H1 (cell line): ENCODE measurements at regions not wholly inside any gene's neighbourhood (a gene's known extent, or its start where the extent isn't known, plus 50 kb on each side); places are given as distances from the start of the nearest gene placed in this dataset.

Experiments
- CTCF ChIA-PET: fragments of 300-600 bp; sonication (Branson Sonifier 250); formaldehyde crosslinking; loops from one replicate; lab custom pipeline; 2021; ENCODE audit not compliant: partially characterized antibody; lab: Charles Lee
- POLR2A ChIA-PET: fragments of 300-600 bp; sonication (Branson Sonifier 250); formaldehyde crosslinking; loops from one replicate; lab custom pipeline; 2021; ENCODE audit warnings: inconsistent platforms; ENCODE audit not compliant: partially characterized antibody; lab: Charles Lee
- DNase-seq, 2 experiments: peaks; one replicate each; pipeline versions ENCODE4 v3.0.0 to v3.0.0-alpha.2; 2010 to 2022; ENCODE audit warnings: low spot score in 2 of 2, low read depth in 1 of 2, mixed read lengths in 1 of 2
- FAIRE-seq: peaks from 2 replicates; lab custom pipeline; 2011; peaks lifted over from hg19 to GRCh38; lab: Jason Lieb, UNC
- H2AFZ ChIP-seq: 2 replicates; pipeline ENCODE4 v1.8.1; 2012; ENCODE audit warnings: low read length, inconsistent platforms
- H2AK5ac ChIP-seq: 2 replicates; pipeline ENCODE4 v1.6.1; 2013; ENCODE audit warnings: low read depth, low read length
- H2BK120ac ChIP-seq: replicated peaks from 2 replicates; pipeline ENCODE3; 2013; ENCODE audit warnings: low read depth, low read length, inconsistent platforms
- H2BK12ac ChIP-seq: 2 replicates; pipeline ENCODE4 v1.6.1; 2013; ENCODE audit warnings: low read depth, low read length
- H2BK15ac ChIP-seq: 2 replicates; pipeline ENCODE4 v1.6.1; 2013; ENCODE audit warnings: low read length
- H2BK20ac ChIP-seq: 2 replicates; pipeline ENCODE4 v1.6.1; 2013; ENCODE audit warnings: low read length
- H2BK5ac ChIP-seq: 2 replicates; pipeline ENCODE4 v1.6.1; 2013; ENCODE audit warnings: low read depth, low read length
- H3K14ac ChIP-seq: 2 replicates; pipeline ENCODE4 v1.6.1; 2013; ENCODE audit warnings: inconsistent platforms; ENCODE audit not compliant: insufficient read length
- H3K18ac ChIP-seq: 2 replicates; pipeline ENCODE4 v1.6.1; 2013; ENCODE audit warnings: low read length; ENCODE audit errors: extremely low read depth
- H3K23ac ChIP-seq: 2 replicates; pipeline ENCODE4 v1.6.1; 2013; ENCODE audit warnings: inconsistent platforms; ENCODE audit not compliant: insufficient read length
- H3K23me2 ChIP-seq: 2 replicates; pipeline ENCODE4 v1.6.1; 2013; ENCODE audit warnings: low read depth, low read length
- H3K27ac ChIP-seq: 2 replicates; pipeline ENCODE4 v1.6.1; 2011; ENCODE audit warnings: low read depth, low read length, inconsistent platforms
- H3K27me3 ChIP-seq, 4 experiments: replicated peaks in 1 of 4; 1 replicate in 1 of 4; 2 replicates in 3 of 4; pipeline versions ENCODE4 v1.6.1 to v1.8.1; 2011 to 2013; ENCODE audit warnings: low read length in 3 of 4, mild to moderate bottlenecking in 3 of 4, inconsistent platforms in 2 of 4, mixed read lengths in 2 of 4, moderate library complexity in 1 of 4; ENCODE audit not compliant: control insufficient read depth in 3 of 4, insufficient read depth in 3 of 4; ENCODE audit errors: extremely low read depth in 1 of 4
- H3K36me3 ChIP-seq, 4 experiments: 2 replicates each; pipeline versions ENCODE4 v1.6.1 to v1.8.1; 2011 to 2013; ENCODE audit warnings: mild to moderate bottlenecking in 4 of 4, low read length in 3 of 4, moderate library complexity in 2 of 4, control low read depth in 1 of 4, inconsistent platforms in 1 of 4; ENCODE audit not compliant: insufficient read depth in 4 of 4, control insufficient read depth in 2 of 4
- H3K4ac ChIP-seq: replicated peaks from 2 replicates; pipeline ENCODE3; 2013; ENCODE audit warnings: low read length, low read depth, mixed read lengths, inconsistent platforms; ENCODE audit not compliant: insufficient read length
- H3K4me1 ChIP-seq, 4 experiments: replicated peaks in 1 of 4; 1 replicate in 1 of 4; 2 replicates in 3 of 4; pipeline versions ENCODE4 v1.6.1 to v1.8.1; 2011 to 2013; ENCODE audit warnings: low read length in 3 of 4, inconsistent platforms in 2 of 4, mixed read lengths in 1 of 4; ENCODE audit not compliant: insufficient read depth in 4 of 4, control insufficient read depth in 3 of 4
- H3K4me2 ChIP-seq, 2 experiments: 2 replicates each; pipeline versions ENCODE4 v1.6.1 to v1.8.1; 2011 to 2013; ENCODE audit warnings: low read depth in 2 of 2, low read length in 2 of 2, control low read depth in 1 of 2, inconsistent platforms in 1 of 2, mild to moderate bottlenecking in 1 of 2; ENCODE audit not compliant: insufficient read depth in 1 of 2
- H3K4me3 ChIP-seq, 4 experiments: fragments of 200-600, 300-600 bp in 1 of 4; sonication (generic), shearing (Covaris generic), sonication (Bioruptor Twin) in 1 of 4; 2 replicates each; pipeline versions ENCODE4 v1.5.1 to v1.8.1; 2011 to 2016; ENCODE audit warnings: low read length in 4 of 4, low read depth in 3 of 4, control low read depth in 2 of 4, inconsistent platforms in 2 of 4, mild to moderate bottlenecking in 2 of 4, mixed read lengths in 1 of 4, moderate library complexity in 1 of 4; ENCODE audit not compliant: insufficient read depth in 2 of 4; ENCODE audit errors: extremely low read depth in 1 of 4
- H3K56ac ChIP-seq: replicated peaks from 2 replicates; pipeline ENCODE3; 2013; ENCODE audit warnings: low read depth, mild to moderate bottlenecking, mixed read lengths, low read length, inconsistent platforms; ENCODE audit not compliant: insufficient read length
- H3K79me1 ChIP-seq: 2 replicates; pipeline ENCODE4 v1.6.1; 2013; ENCODE audit warnings: low read depth, low read length, control low read depth
- H3K79me2 ChIP-seq, 2 experiments: 2 replicates each; pipeline versions ENCODE4 v1.6.1 to v1.8.1; 2012 to 2013; ENCODE audit warnings: low read length in 2 of 2, mild to moderate bottlenecking in 2 of 2, inconsistent platforms in 1 of 2; ENCODE audit not compliant: insufficient read depth in 2 of 2, control insufficient read depth in 1 of 2
- H3K9ac ChIP-seq, 4 experiments: replicated peaks in 1 of 4; 1 replicate in 1 of 4; 2 replicates in 3 of 4; pipeline versions ENCODE4 v1.6.1 to v1.8.1; 2011 to 2013; ENCODE audit warnings: low read depth in 3 of 4, low read length in 3 of 4, control low read depth in 2 of 4, mild to moderate bottlenecking in 2 of 4, moderate library complexity in 2 of 4, inconsistent platforms in 1 of 4; ENCODE audit errors: extremely low read depth in 1 of 4
- H3K9me3 ChIP-seq, 2 experiments: 2 replicates each; pipeline versions ENCODE4 v1.6.1 to v1.8.1; 2012 to 2013; ENCODE audit warnings: mild to moderate bottlenecking in 2 of 2, moderate library complexity in 2 of 2, control low read depth in 1 of 2, inconsistent platforms in 1 of 2, low read depth in 1 of 2, low read length in 1 of 2, mixed read lengths in 1 of 2; ENCODE audit not compliant: insufficient read depth in 2 of 2
- H4K20me1 ChIP-seq, 2 experiments: replicated peaks in 1 of 2; 2 replicates each; pipeline versions ENCODE3 to v1.8.1; 2011 to 2013; ENCODE audit warnings: inconsistent platforms in 2 of 2, low read length in 2 of 2, mild to moderate bottlenecking in 1 of 2; ENCODE audit not compliant: insufficient read depth in 2 of 2, control insufficient read depth in 1 of 2
- H4K5ac ChIP-seq: 2 replicates; pipeline ENCODE4 v1.6.1; 2013; ENCODE audit warnings: low read length, low read depth, mixed read lengths, inconsistent platforms; ENCODE audit not compliant: insufficient read length
- H4K8ac ChIP-seq: 2 replicates; pipeline ENCODE4 v1.8.0; 2013; ENCODE audit warnings: mild to moderate bottlenecking, moderate library complexity, low read length, inconsistent platforms; ENCODE audit not compliant: insufficient read depth; ENCODE audit errors: extremely low read depth
- H4K91ac ChIP-seq: replicated peaks from 2 replicates; pipeline ENCODE3; 2013; ENCODE audit warnings: low read length, mixed read lengths, inconsistent platforms; ENCODE audit not compliant: insufficient read length
- ASH2L ChIP-seq: fragments of 200-600, 300-600 bp; sonication (generic); IDR thresholded peaks from one replicate; pipeline ENCODE4 v1.7.1; 2017; ENCODE audit warnings: low read length
- CBX8 ChIP-seq: fragments of 300-800, 300-1000 bp; sonication (generic); IDR thresholded peaks from 2 replicates; pipeline ENCODE4 v1.7.1; 2016; ENCODE audit warnings: low read depth, low read length, borderline replicate concordance
- CHD1 ChIP-seq: IDR thresholded peaks from 2 replicates; pipeline ENCODE4 v1.6.1; 2012; ENCODE audit warnings: low read depth, low read length, improper control_type of control experiment
- CREB1 ChIP-seq: IDR thresholded peaks from 2 replicates; pipeline ENCODE4 v1.6.1; 2012; ENCODE audit warnings: inconsistent platforms
- CTBP2 ChIP-seq: IDR thresholded peaks from 2 replicates; pipeline ENCODE4 v1.7.0; 2011; ENCODE audit warnings: borderline replicate concordance, mild to moderate bottlenecking, moderate library complexity, mixed read lengths, low read length; ENCODE audit not compliant: insufficient read depth, insufficient read length
- EP300 ChIP-seq, 2 experiments: IDR thresholded peaks; 1 replicate in 1 of 2; 2 replicates in 1 of 2; pipeline ENCODE4 v1.6.1; 2011 to 2012; ENCODE audit warnings: low read depth in 2 of 2, low read length in 2 of 2, mild to moderate bottlenecking in 2 of 2, borderline replicate concordance in 1 of 2, inconsistent platforms in 1 of 2, moderate library complexity in 1 of 2
- MAFK ChIP-seq: IDR thresholded peaks from 2 replicates; pipeline ENCODE4 v1.6.1; 2012; ENCODE audit warnings: low read depth, mild to moderate bottlenecking, improper control_type of control experiment, low read length
- MAX ChIP-seq: IDR thresholded peaks from 2 replicates; pipeline ENCODE4 v1.6.1; 2012; ENCODE audit warnings: inconsistent platforms
- POLR2A ChIP-seq, 2 experiments: IDR thresholded peaks; 1 replicate in 1 of 2; 2 replicates in 1 of 2; pipeline ENCODE4 v1.6.1; 2011; ENCODE audit warnings: low read depth in 2 of 2, low read length in 2 of 2, mild to moderate bottlenecking in 2 of 2; ENCODE audit errors: control extremely low read depth in 1 of 2
- TEAD4 ChIP-seq: IDR thresholded peaks from 2 replicates; pipeline ENCODE4 v1.6.1; 2012; ENCODE audit warnings: low read depth, low read length, inconsistent platforms, mixed read lengths

GRCh38 chr2:78068808-78069207 is 546.6 kb upstream of the LRRTM4 start:
- H3K18ac ChIP-seq, result no peak overlapping the region
- no peak overlapping the region for H4K91ac ChIP-seq
- no peaks in the 10 kb centered on the region for H3K79me1 ChIP-seq
- no peaks in the 10 kb centered on the region for H3K36me3 ChIP-seq
- no peaks in the 10 kb centered on the region for H3K9me3 ChIP-seq
- no peak overlapping the region for H2BK5ac ChIP-seq
- no peak overlapping the region for H3K23ac ChIP-seq
- no peak overlapping the region for H3K27ac ChIP-seq
- no peak overlapping the region for H4K5ac ChIP-seq
- no peaks in the 10 kb centered on the region for H3K27me3 ChIP-seq
- H2BK120ac ChIP-seq, result no peak overlapping the region
- no peak for DNase-seq
- no peak overlapping the region for H3K9ac ChIP-seq
- H3K4ac ChIP-seq, result no peak overlapping the region
- no peak overlapping the region for H4K8ac ChIP-seq
- ChIA-PET CTCF (no interaction called here), POLR2A (no interaction called here)
- no peak for FAIRE-seq
- H2BK20ac ChIP-seq, result no peak overlapping the region
- H2AK5ac ChIP-seq, result no peak overlapping the region
- no peak overlapping the region for H3K56ac ChIP-seq
- H4K20me1 ChIP-seq, result no peaks in the 10 kb centered on the region
- no peak overlapping the region for H3K14ac ChIP-seq
- H2BK15ac ChIP-seq, result no peak overlapping the region
- no peak overlapping the region for H2AFZ ChIP-seq
- no peaks in the 10 kb centered on the region for H3K79me2 ChIP-seq
- no peak overlapping the region for H2BK12ac ChIP-seq
- H3K4me2 ChIP-seq, result no peak overlapping the region
- H3K4me1 ChIP-seq, result no peaks in the 10 kb centered on the region
- H3K23me2 ChIP-seq, result no peaks in the 10 kb centered on the region
- no peak overlapping the region for H3K4me3 ChIP-seq
- TF ChIP-seq CTBP2, result no peak
- no peak for TF ChIP-seq ASH2L
- TF ChIP-seq CBX8, result no peak
- no peak for TF ChIP-seq POLR2A (IDR thresholded peaks at IDR 0.05; ENCODE audit: control extremely low read depth in 1 of 2, low read depth in 2 of 2, low read length in 2 of 2)
- TF ChIP-seq TEAD4, result no peak
- no peak for TF ChIP-seq CREB1
- no peak for TF ChIP-seq CHD1
- TF ChIP-seq MAX, result no peak
- no peak for TF ChIP-seq EP300 (IDR thresholded peaks at IDR 0.05; ENCODE audit: borderline replicate concordance in 1 of 2, low read depth in 2 of 2, low read length in 2 of 2)
- no peak for TF ChIP-seq MAFK
